ENCODE measurements at regions not wholly inside any gene's neighbourhood (a gene's known extent, or its start where the extent isn't known, plus 50 kb on each side); places are given as distances from the start of the nearest gene placed in this dataset.

DNA sequence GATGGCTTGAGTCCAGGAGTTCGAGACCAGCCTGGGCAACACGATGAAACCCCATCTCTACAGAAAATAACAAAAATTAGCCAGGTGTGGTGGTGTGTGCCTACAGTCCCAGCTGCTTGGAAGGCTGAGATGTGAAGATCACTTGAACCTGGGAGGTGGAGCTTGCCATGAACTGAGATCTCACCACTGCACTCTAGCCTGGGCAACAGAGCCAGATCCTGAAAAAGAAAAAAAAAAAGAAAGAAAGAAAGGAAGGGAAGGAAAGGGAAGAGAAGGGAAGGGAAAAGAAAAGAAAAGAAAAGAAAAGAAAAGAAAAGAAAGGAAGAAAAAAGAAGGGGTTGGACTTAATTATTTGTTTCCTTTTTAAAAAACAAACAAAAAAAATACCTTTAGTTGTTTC, 764.2 kb downstream of the IRX1 start:
- POLR2A ChIA-PET, result no interaction called here
- DNase-seq (ENCODE audit: extremely low spot score), result no peak
- TF ChIP-seq HDGF (IDR thresholded peaks at IDR 0.05; ENCODE audit: borderline replicate concordance) (no peak), ZNF384 (IDR thresholded peaks at IDR 0.05) (no peak), TARDBP (IDR thresholded peaks at IDR 0.05) (no peak), L3MBTL2 (conservative IDR thresholded peaks at IDR 0.05) (no peak), FOXK2 (IDR thresholded peaks at IDR 0.05) (no peak), LEF1 (IDR thresholded peaks at IDR 0.05; ENCODE audit: borderline replicate concordance) (no peak), ARNT (IDR thresholded peaks at IDR 0.05) (no peak), NFRKB (IDR thresholded peaks at IDR 0.05) (no peak), SP1 (IDR thresholded peaks at IDR 0.05) (no peak), CTBP1 (IDR thresholded peaks at IDR 0.05; ENCODE audit: borderline replicate concordance) (no peak), FOXM1 (IDR thresholded peaks at IDR 0.05; ENCODE audit: borderline replicate concordance) (no peak), FOXA1 (IDR thresholded peaks at IDR 0.05) (no peak)
- TF ChIP-seq, protein P1, sequence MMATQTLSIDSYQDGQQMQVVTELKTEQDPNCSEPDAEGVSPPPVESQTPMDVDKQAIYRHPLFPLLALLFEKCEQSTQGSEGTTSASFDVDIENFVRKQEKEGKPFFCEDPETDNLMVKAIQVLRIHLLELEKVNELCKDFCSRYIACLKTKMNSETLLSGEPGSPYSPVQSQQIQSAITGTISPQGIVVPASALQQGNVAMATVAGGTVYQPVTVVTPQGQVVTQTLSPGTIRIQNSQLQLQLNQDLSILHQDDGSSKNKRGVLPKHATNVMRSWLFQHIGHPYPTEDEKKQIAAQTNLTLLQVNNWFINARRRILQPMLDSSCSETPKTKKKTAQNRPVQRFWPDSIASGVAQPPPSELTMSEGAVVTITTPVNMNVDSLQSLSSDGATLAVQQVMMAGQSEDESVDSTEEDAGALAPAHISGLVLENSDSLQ (IDR thresholded peaks at IDR 0.05), result no peak
- CTCF ChIA-PET, result no interaction called here

DNA sequence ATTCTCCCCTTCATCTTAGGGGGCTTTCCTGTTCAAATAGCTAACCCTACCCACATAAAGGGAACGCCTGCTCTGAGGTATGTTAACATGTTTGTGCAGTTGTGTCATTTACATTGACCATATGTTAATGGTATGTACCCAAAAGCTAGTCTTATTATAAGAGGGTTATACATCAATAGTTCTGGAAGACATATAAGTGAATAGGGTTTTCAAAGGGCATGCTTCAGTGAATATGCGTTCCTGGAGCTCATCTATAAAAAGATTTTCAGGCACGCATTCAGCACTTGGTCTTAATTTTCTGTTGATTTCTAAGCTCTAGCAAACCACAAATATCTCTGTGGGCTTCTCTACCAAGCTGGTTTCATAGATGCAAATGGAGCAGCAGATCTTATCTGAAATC, 766.1 kb downstream of the IRX1 start:
- CTCF ChIA-PET, result no interaction called here
- TF ChIP-seq ARNT (IDR thresholded peaks at IDR 0.05), result no peak
- no peak for TF ChIP-seq ELF4 (IDR thresholded peaks at IDR 0.05)
- no peak for TF ChIP-seq BHLHE40 (IDR thresholded peaks at IDR 0.05; ENCODE audit: borderline replicate concordance)
- TF ChIP-seq NFRKB (IDR thresholded peaks at IDR 0.05), result no peak
- no peak for TF ChIP-seq SP1 (IDR thresholded peaks at IDR 0.05)
- TF ChIP-seq FOXA1 (IDR thresholded peaks at IDR 0.05), result no peak
- no peak for TF ChIP-seq ZNF384 (IDR thresholded peaks at IDR 0.05)
- no peak for TF ChIP-seq CTBP1 (IDR thresholded peaks at IDR 0.05; ENCODE audit: borderline replicate concordance)
- TF ChIP-seq TARDBP (IDR thresholded peaks at IDR 0.05), result no peak
- TF ChIP-seq LEF1 (IDR thresholded peaks at IDR 0.05; ENCODE audit: borderline replicate concordance), result no peak
- no peak for TF ChIP-seq HDGF (IDR thresholded peaks at IDR 0.05; ENCODE audit: borderline replicate concordance)
- POLR2A ChIA-PET, result no interaction called here
- no peak for DNase-seq (ENCODE audit: extremely low spot score)

DNA sequence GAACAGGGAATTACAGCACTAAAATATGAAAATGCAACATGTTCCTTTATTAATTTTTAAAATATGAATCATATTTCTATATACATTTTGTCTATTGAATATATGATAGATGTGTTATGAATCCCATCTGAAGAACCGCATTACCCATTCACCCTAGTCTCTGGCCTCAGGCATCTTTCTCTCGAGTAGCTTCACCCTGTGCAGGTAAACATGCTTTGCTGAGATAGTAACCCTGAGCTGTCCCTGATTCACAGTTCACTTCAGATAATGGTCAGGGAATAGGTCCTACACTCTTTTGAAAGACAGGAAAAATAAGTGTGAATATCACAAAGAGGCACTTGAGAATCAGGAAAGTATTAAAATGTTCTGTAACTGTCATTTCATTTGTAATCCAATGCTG, 766.8 kb downstream of the IRX1 start:
- DNase-seq (ENCODE audit: extremely low spot score), result no peak
- TF ChIP-seq ZNF384 (IDR thresholded peaks at IDR 0.05) (no peak), HDGF (IDR thresholded peaks at IDR 0.05; ENCODE audit: borderline replicate concordance) (no peak), CTBP1 (IDR thresholded peaks at IDR 0.05; ENCODE audit: borderline replicate concordance) (no peak), BHLHE40 (IDR thresholded peaks at IDR 0.05; ENCODE audit: borderline replicate concordance) (no peak), SP1 (IDR thresholded peaks at IDR 0.05) (no peak), ARNT (IDR thresholded peaks at IDR 0.05) (no peak), FOXK2 (IDR thresholded peaks at IDR 0.05) (no peak), FOXA1 (IDR thresholded peaks at IDR 0.05) (no peak), SUZ12 (IDR thresholded peaks at IDR 0.05) (no peak), LEF1 (IDR thresholded peaks at IDR 0.05; ENCODE audit: borderline replicate concordance) (no peak), L3MBTL2 (conservative IDR thresholded peaks at IDR 0.05) (no peak)
- ChIA-PET CTCF (no interaction called here), POLR2A (no interaction called here)

DNA sequence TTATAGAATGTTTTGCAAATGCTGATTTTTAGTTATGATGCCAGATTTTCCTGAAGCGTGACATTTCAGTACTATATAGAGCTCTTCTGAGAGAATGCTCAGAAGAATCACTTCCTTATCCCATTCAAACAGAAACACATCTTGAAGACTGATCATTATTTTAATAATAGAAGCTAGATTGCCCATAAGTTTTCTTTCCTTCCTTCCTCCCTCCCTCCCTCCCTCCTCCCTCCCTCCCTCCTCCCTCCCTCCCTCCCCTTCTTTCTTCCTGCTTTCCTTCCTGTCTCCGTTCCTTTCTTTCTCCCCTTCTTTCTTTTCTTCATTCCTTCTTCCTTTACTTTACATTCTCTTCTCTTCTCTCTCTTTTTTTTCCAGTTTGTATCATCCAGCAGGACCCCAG, 767.4 kb downstream of the IRX1 start:
- no peak for DNase-seq (ENCODE audit: extremely low spot score)
- CTCF ChIA-PET, result no interaction called here
- no peak for TF ChIP-seq ELF4 (IDR thresholded peaks at IDR 0.05)
- no peak for TF ChIP-seq FOXM1 (IDR thresholded peaks at IDR 0.05; ENCODE audit: borderline replicate concordance)
- TF ChIP-seq, protein P1 (IDR thresholded peaks at IDR 0.05), result no peak
- no peak for TF ChIP-seq L3MBTL2 (conservative IDR thresholded peaks at IDR 0.05)
- TF ChIP-seq ARNT (IDR thresholded peaks at IDR 0.05), result no peak
- no peak for TF ChIP-seq SP1 (IDR thresholded peaks at IDR 0.05)
- no peak for TF ChIP-seq LEF1 (IDR thresholded peaks at IDR 0.05; ENCODE audit: borderline replicate concordance)
- TF ChIP-seq HDGF (IDR thresholded peaks at IDR 0.05; ENCODE audit: borderline replicate concordance), result no peak
- TF ChIP-seq FOXA1 (IDR thresholded peaks at IDR 0.05), result no peak
- no peak for TF ChIP-seq BHLHE40 (IDR thresholded peaks at IDR 0.05; ENCODE audit: borderline replicate concordance)
- no peak for TF ChIP-seq ZNF384 (IDR thresholded peaks at IDR 0.05)
- no peak for TF ChIP-seq SUZ12 (IDR thresholded peaks at IDR 0.05)
- no peak for TF ChIP-seq TARDBP (IDR thresholded peaks at IDR 0.05)
- no peak for TF ChIP-seq NFRKB (IDR thresholded peaks at IDR 0.05)
- TF ChIP-seq CTBP1 (IDR thresholded peaks at IDR 0.05; ENCODE audit: borderline replicate concordance), result no peak
- TF ChIP-seq FOXK2 (IDR thresholded peaks at IDR 0.05), result no peak
- POLR2A ChIA-PET, result no interaction called here

DNA sequence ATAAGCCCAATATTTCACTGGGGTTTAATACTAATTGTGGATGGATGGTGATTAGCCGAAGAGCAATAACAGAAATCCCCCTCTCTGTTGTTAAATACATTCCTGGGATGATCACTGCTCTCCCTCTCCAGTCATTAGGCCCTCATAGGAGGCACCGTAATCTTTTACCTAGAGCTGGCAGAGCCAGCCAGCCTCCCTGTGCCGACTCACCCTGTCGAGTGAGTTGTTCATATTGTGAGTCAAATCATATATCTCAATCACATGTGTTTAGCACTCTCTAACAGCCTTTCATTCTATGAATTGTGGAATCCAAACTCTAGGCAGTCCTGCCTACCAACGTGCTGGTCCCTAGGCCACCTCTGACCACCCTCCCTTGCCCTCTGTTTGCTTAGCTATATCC, 771.0 kb downstream of the IRX1 start:
- no peak for TF ChIP-seq BHLHE40 (IDR thresholded peaks at IDR 0.05; ENCODE audit: borderline replicate concordance)
- TF ChIP-seq SUZ12 (IDR thresholded peaks at IDR 0.05), result no peak
- ChIA-PET POLR2A (no interaction called here), CTCF (no interaction called here)
- DNase-seq (ENCODE audit: extremely low spot score), result no peak

DNA sequence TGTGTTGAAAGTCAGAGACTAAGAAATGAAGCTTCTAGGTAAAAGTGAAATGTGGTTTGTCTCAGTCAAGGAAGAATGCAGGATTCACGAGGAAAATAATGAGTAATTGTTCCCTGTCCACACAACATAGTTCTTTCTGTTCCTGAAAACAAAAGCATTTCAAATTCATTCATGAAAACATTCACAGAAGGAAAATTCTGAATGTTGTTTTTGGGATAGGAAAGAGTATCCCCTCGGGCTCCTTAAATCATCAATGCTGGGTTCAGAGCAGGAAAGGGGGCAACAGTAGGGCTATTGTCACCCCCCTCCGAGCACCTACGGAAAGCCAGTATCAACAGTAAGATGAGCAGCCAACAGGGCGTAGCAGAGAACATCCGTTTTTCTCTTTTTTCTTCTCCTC, 769.9 kb upstream of the ADAMTS16 start:
- TF ChIP-seq ARNT (IDR thresholded peaks at IDR 0.05), result no peak
- TF ChIP-seq ZNF384 (IDR thresholded peaks at IDR 0.05), result no peak
- no peak for TF ChIP-seq TARDBP (IDR thresholded peaks at IDR 0.05)
- no peak for TF ChIP-seq HDGF (IDR thresholded peaks at IDR 0.05; ENCODE audit: borderline replicate concordance)
- TF ChIP-seq SUZ12 (IDR thresholded peaks at IDR 0.05), result no peak
- CTCF ChIA-PET, result no interaction called here
- no peak for DNase-seq (ENCODE audit: extremely low spot score)
- POLR2A ChIA-PET, result no interaction called here

DNA sequence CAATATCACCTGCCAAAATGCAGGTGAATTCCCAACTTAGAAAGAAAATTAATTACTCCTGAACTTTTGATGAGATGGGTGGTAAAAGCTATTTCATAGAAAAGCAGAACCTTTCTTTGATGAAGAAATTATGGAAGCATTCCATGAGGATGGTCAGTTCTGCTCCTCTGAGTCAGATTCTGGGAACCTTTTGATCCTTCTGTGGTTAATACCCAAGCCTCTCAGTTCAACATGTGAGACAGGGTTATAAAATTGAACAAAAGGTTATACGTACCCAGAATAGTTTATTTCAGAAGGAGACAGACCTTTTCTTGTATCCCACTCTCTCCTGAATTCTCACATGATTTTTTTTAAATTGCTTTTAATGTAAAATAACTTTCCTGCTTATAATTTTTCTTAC, 767.6 kb upstream of the ADAMTS16 start:
- CTCF ChIA-PET, result no interaction called here
- POLR2A ChIA-PET, result no interaction called here
- TF ChIP-seq NFRKB (IDR thresholded peaks at IDR 0.05) (no peak), TARDBP (IDR thresholded peaks at IDR 0.05) (no peak), BHLHE40 (IDR thresholded peaks at IDR 0.05; ENCODE audit: borderline replicate concordance) (no peak), FOXK2 (IDR thresholded peaks at IDR 0.05) (no peak), ZNF384 (IDR thresholded peaks at IDR 0.05) (no peak), FOXM1 (IDR thresholded peaks at IDR 0.05; ENCODE audit: borderline replicate concordance) (no peak), FOXA1 (IDR thresholded peaks at IDR 0.05) (no peak), L3MBTL2 (conservative IDR thresholded peaks at IDR 0.05) (no peak), ARNT (IDR thresholded peaks at IDR 0.05) (no peak), CTBP1 (IDR thresholded peaks at IDR 0.05; ENCODE audit: borderline replicate concordance) (no peak), ELF4 (IDR thresholded peaks at IDR 0.05) (no peak), HDGF (IDR thresholded peaks at IDR 0.05; ENCODE audit: borderline replicate concordance) (no peak), LEF1 (IDR thresholded peaks at IDR 0.05; ENCODE audit: borderline replicate concordance) (no peak), SUZ12 (IDR thresholded peaks at IDR 0.05) (no peak)
- TF ChIP-seq, protein P1 (IDR thresholded peaks at IDR 0.05), result no peak
- DNase-seq (ENCODE audit: extremely low spot score), result no peak

All from HEK293T (cell line).